Glutamatergic neuron (in vitro differentiated cells): ENCODE measurements at regions not wholly inside any gene's neighbourhood (a gene's known extent, or its start where the extent isn't known, plus 50 kb on each side); places are given as distances from the start of the nearest gene placed in this dataset.
"Not testable (repeated sequence)": the region's sequence is repeated elsewhere in the genome, so short reads cannot be mapped to it uniquely, and the experiment has no call there.

Experiments used
- DNase-seq: peaks from one replicate; pipeline ENCODE4 v3.0.0; 2022
- H3K27ac Mint-ChIP-seq: one replicate; pipeline ENCODE4 v1.8.0; 2020; ENCODE audit warnings: mild to moderate bottlenecking, mixed read lengths, inconsistent platforms; ENCODE audit not compliant: unreplicated experiment
- H3K27me3 Mint-ChIP-seq: one replicate; pipeline ENCODE4 v1.8.0; 2020; ENCODE audit warnings: mild to moderate bottlenecking, moderate library complexity, mixed read lengths, inconsistent platforms; ENCODE audit not compliant: unreplicated experiment
- H3K36me3 Mint-ChIP-seq: one replicate; pipeline ENCODE4 v1.8.0; 2020; ENCODE audit warnings: mild to moderate bottlenecking, mixed read lengths, inconsistent platforms; ENCODE audit not compliant: unreplicated experiment
- H3K4me1 Mint-ChIP-seq: one replicate; pipeline ENCODE4 v1.8.0; 2020; ENCODE audit warnings: mild to moderate bottlenecking, low read depth, mixed read lengths, inconsistent platforms; ENCODE audit not compliant: unreplicated experiment
- H3K4me3 Mint-ChIP-seq: one replicate; pipeline ENCODE4 v1.8.0; 2020; ENCODE audit warnings: mild to moderate bottlenecking, mixed read lengths, inconsistent platforms; ENCODE audit not compliant: unreplicated experiment
- H3K9me3 Mint-ChIP-seq: one replicate; pipeline ENCODE4 v1.8.0; 2020; ENCODE audit warnings: mild to moderate bottlenecking, moderate library complexity, mixed read lengths, inconsistent platforms; ENCODE audit not compliant: unreplicated experiment

DNA sequence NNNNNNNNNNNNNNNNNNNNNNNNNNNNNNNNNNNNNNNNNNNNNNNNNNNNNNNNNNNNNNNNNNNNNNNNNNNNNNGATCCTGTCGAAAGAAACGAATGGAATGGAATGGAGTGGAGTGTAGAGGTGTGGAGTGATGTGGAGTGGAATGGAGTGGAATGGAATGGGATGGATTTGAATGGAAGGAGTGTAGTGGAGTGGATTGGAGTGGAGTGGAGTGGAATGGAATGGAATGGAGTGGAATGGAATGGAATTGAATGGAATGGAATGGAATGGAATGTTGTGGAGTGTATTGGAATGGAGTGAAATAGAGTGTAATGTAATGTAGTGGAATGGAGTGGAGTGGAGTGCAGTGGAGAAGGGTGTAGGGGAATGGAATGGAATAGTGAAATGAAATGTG, 1275.4 kb upstream of the TPTE start:
- Mint-ChIP-seq H3K27me3 (peaks cover 18% of the 10 kb centered on the region), H3K36me3 (peaks cover 14% of the 10 kb centered on the region), H3K9me3 (peaks cover 24% of the 10 kb centered on the region)
- H3K4me3 Mint-ChIP-seq, DNase-seq, H3K4me1 Mint-ChIP-seq, H3K27ac Mint-ChIP-seq: not testable (repeated sequence)

GRCh38 chr21:9246481-9247289, 1274.7 kb upstream of the TPTE start:
- Mint-ChIP-seq H3K9me3 (peaks cover 24% of the 10 kb centered on the region), H3K27ac (peak overlapping the region; percentile 0), H3K36me3 (peaks cover 14% of the 10 kb centered on the region), H3K27me3 (peaks cover 18% of the 10 kb centered on the region)
- H3K4me1 Mint-ChIP-seq, H3K4me3 Mint-ChIP-seq, DNase-seq: not testable (repeated sequence)

DNA sequence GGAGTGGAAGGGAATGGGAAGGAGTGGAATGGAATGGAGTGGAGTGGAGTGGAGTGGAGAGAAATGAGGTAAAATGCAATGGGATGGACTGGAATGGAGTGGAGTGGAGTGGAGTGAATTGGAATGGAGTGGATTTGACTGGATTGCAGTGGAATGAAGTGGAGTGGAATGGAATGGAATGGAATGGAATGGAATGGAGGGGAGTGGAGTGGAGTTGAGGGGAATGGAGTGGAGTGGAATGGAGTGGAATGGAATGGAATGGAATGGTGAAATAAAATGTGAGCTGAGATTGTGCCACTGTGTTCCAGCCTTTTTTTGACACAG, 1274.1 kb upstream of the TPTE start:
- peaks cover 24% of the 10 kb centered on the region for H3K9me3 Mint-ChIP-seq
- H3K27me3 Mint-ChIP-seq = peaks cover 18% of the 10 kb centered on the region
- not testable (repeated sequence) for H3K27ac Mint-ChIP-seq, DNase-seq, H3K4me3 Mint-ChIP-seq, H3K4me1 Mint-ChIP-seq
- H3K36me3 Mint-ChIP-seq = peaks cover 14% of the 10 kb centered on the region

GRCh38 chr21:9247616-9248317, 1273.6 kb upstream of the TPTE start:
- H3K4me1 Mint-ChIP-seq, H3K4me3 Mint-ChIP-seq, H3K27ac Mint-ChIP-seq: not testable (repeated sequence)
- peak; percentile 2 for DNase-seq
- Mint-ChIP-seq H3K36me3 (peaks cover 14% of the 10 kb centered on the region), H3K9me3 (peaks cover 24% of the 10 kb centered on the region), H3K27me3 (peaks cover 18% of the 10 kb centered on the region)
